Smooth muscle cell (in vitro differentiated cells): ENCODE measurements at regions not wholly inside any gene's neighbourhood (a gene's known extent, or its start where the extent isn't known, plus 50 kb on each side); places are given as distances from the start of the nearest gene placed in this dataset.

Experiments used
- DNase-seq: peaks from one replicate; lab custom pipeline; 2025; ENCODE audit not compliant: unreplicated experiment; lab: John Stamatoyannopoulos, UW
- H2AFZ ChIP-seq: fragments of 200-600 bp; sonication (generic); 2 replicates; pipeline ENCODE4 v1.6.0; 2016; ENCODE audit warnings: antibody characterized with exemption, low read depth, mild to moderate bottlenecking
- H3F3A ChIP-seq: fragments of 200-600 bp; sonication (generic); 2 replicates; pipeline ENCODE4 v1.6.0; 2017; ENCODE audit warnings: antibody characterized with exemption, low read depth
- H3K27ac ChIP-seq: fragments of 200-600 bp; sonication (generic); 2 replicates; pipeline ENCODE4 v1.5.1; 2016; ENCODE audit warnings: low read depth, mild to moderate bottlenecking
- H3K27me3 ChIP-seq: fragments of 200-600 bp; sonication (generic); 2 replicates; pipeline ENCODE4 v1.6.1; 2016; ENCODE audit warnings: low read depth, mild to moderate bottlenecking
- H3K36me3 ChIP-seq: fragments of 200-600 bp; sonication (generic); 2 replicates; pipeline ENCODE4 v1.5.1; 2016; ENCODE audit warnings: low read depth
- H3K4me1 ChIP-seq: fragments of 200-600 bp; sonication (generic); 2 replicates; pipeline ENCODE4 v1.5.1; 2016; ENCODE audit warnings: low read depth
- H3K4me2 ChIP-seq: fragments of 200-600 bp; sonication (generic); 2 replicates; pipeline ENCODE4 v1.6.0; 2016; ENCODE audit warnings: mild to moderate bottlenecking
- H3K4me3 ChIP-seq: fragments of 200-600 bp; sonication (generic); 2 replicates; pipeline ENCODE4 v1.5.1; 2016; ENCODE audit warnings: mild to moderate bottlenecking
- H3K79me2 ChIP-seq: fragments of 200-600 bp; sonication (generic); 2 replicates; pipeline ENCODE4 v1.6.0; 2016; ENCODE audit warnings: low read depth, mild to moderate bottlenecking
- H3K9ac ChIP-seq: fragments of 200-600 bp; sonication (generic); 2 replicates; pipeline ENCODE4 v1.6.0; 2016; ENCODE audit warnings: low read depth
- H3K9me3 ChIP-seq: fragments of 200-600 bp; sonication (generic); replicated peaks from 2 replicates; pipeline ENCODE4 v1.5.1; 2016; ENCODE audit warnings: low read depth
- H4K20me1 ChIP-seq: fragments of 200-600 bp; sonication (generic); 2 replicates; pipeline ENCODE4 v1.6.0; 2016; ENCODE audit warnings: low read depth
- WGBS: methylation state at CpG from one replicate; pipeline ENCODE4 v1.1.7; 2016; ENCODE audit warnings: low lambda C conversion rate; 5-methylcytosine and 5-hydroxymethylcytosine counted together
- TF ChIP-seq, protein P1 (sequence below): fragments of 200-600 bp; sonication (generic); IDR thresholded peaks from 2 replicates; pipeline ENCODE4 v1.5.1; 2017; ENCODE audit warnings: borderline replicate concordance, mild to moderate bottlenecking, antibody characterized with exemption; ENCODE audit not compliant: insufficient read depth, poor library complexity, severe bottlenecking

DNA sequence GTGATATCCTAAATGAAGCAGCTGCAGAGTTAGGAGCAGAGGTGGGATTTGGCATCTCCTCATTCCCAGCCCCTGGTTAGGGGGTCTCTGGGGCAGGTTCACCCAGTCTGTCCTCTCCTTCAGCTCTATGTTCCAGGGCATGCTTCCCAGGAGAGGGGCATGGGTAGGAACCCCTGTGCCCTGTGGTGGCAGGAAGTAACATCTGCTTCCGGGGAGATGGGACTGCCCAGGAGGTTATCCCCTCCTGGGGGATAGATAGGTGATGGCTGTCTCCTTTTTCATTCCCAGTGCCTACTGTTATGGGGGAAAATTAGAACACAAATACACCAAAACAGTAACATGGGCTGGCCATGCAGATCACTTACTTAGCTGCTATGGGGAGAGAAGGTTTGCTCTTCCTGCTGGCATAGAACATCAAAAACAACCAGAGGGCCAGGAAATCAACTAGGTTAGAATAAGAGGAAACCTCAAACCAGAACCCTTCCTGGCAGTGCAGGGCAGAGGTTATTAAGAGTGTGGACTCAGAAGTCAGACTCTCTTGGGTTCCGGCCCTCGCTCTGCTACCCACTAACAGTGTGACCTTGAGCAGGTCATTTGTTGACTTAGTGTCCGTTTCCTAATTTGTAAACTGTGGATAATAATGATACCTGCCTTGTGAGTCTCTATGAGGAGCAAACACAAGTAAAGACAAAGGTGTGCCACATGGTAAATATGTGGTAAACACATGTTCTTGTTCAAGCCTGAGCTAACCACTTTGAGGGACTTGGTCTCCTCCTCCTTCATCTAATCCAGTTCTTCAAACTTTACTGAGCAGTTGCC lies 157.8 kb upstream of the JUN start:
- Histone ChIP-seq H3K27ac (no peak overlapping the region), H3K4me3 (no peak overlapping the region), H3F3A (no peaks in the 10 kb centered on the region), H3K4me1 (no peaks in the 10 kb centered on the region), H3K36me3 (no peaks in the 10 kb centered on the region), H4K20me1 (no peaks in the 10 kb centered on the region), H3K79me2 (no peaks in the 10 kb centered on the region), H2AFZ (no peak overlapping the region), H3K4me2 (no peak overlapping the region), H3K9ac (no peak overlapping the region), H3K27me3 (no peaks in the 10 kb centered on the region), H3K9me3 (no peaks in the 10 kb centered on the region)
- TF ChIP-seq, protein P1, sequence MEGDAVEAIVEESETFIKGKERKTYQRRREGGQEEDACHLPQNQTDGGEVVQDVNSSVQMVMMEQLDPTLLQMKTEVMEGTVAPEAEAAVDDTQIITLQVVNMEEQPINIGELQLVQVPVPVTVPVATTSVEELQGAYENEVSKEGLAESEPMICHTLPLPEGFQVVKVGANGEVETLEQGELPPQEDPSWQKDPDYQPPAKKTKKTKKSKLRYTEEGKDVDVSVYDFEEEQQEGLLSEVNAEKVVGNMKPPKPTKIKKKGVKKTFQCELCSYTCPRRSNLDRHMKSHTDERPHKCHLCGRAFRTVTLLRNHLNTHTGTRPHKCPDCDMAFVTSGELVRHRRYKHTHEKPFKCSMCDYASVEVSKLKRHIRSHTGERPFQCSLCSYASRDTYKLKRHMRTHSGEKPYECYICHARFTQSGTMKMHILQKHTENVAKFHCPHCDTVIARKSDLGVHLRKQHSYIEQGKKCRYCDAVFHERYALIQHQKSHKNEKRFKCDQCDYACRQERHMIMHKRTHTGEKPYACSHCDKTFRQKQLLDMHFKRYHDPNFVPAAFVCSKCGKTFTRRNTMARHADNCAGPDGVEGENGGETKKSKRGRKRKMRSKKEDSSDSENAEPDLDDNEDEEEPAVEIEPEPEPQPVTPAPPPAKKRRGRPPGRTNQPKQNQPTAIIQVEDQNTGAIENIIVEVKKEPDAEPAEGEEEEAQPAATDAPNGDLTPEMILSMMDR, result no peak
- WGBS, result 95% methylated on average over 4 of the region's 4 CpGs
- no peak for DNase-seq

DNA sequence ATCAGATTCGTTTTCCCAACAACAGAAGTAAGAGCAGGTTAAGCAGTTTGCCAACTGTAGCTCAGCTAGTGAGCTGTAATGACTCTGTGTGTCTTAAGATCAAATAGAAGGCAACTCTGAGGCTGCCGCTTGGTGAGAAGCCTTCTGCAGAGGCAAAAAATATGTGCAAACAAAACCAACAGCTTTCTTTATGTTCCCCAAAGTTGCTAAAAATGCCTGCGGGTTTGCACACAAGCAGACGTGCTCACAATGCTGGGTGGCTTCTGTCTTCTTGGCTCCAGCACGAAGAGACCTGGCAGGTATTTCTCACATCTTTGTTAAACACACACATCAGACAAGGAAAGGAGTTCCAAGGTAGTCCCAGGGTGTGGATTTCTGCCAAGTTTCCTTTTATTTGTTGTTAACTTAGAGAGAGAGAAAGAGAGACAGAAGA lies 158.9 kb upstream of the JUN start:
- no peak for DNase-seq

DNA sequence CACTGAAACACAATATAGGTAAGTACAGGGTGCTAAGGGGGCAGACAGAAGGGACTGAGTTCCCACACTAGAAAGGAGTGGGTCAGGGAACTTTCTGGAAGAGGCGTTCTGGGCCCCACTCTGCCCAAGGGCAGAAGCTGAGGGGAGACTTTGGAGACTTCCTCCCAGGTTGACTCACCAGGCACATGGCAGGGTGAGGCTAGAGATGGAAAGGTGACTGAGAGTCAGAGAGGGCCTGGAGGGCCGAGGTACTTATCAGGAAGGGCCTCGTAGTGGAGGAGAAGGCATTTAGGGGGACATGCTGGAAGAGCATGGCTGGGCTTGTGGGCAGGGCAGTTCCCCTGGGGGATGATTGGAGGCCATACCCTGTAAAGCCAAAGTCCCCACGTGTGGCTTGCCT lies 159.9 kb upstream of the JUN start:
- Histone ChIP-seq H3K9me3 (no peaks in the 10 kb centered on the region), H3K4me3 (no peak overlapping the region), H3K27me3 (no peaks in the 10 kb centered on the region), H4K20me1 (no peaks in the 10 kb centered on the region), H3K4me2 (no peak overlapping the region), H3K36me3 (no peaks in the 10 kb centered on the region), H3K79me2 (no peaks in the 10 kb centered on the region), H2AFZ (no peak overlapping the region), H3K4me1 (no peaks in the 10 kb centered on the region), H3K9ac (no peak overlapping the region), H3F3A (no peaks in the 10 kb centered on the region), H3K27ac (no peak overlapping the region)
- DNase-seq, result no peak
- 82% methylated on average over 4 of the region's 4 CpGs for WGBS
- TF ChIP-seq, protein P1, result no peak

More for the DNA sequence above, 158.9 kb upstream of the JUN start:
- Histone ChIP-seq H3K36me3 (no peaks in the 10 kb centered on the region), H3K79me2 (no peaks in the 10 kb centered on the region), H3K4me1 (no peaks in the 10 kb centered on the region), H4K20me1 (no peaks in the 10 kb centered on the region), H3F3A (no peaks in the 10 kb centered on the region), H3K27ac (no peak overlapping the region), H3K9me3 (no peaks in the 10 kb centered on the region), H3K27me3 (no peaks in the 10 kb centered on the region), H3K4me3 (no peak overlapping the region), H3K9ac (no peak overlapping the region), H2AFZ (no peak overlapping the region), H3K4me2 (no peak overlapping the region)
- TF ChIP-seq, protein P1, result no peak
- WGBS, result 83% methylated on average over 5 of the region's 5 CpGs

DNA sequence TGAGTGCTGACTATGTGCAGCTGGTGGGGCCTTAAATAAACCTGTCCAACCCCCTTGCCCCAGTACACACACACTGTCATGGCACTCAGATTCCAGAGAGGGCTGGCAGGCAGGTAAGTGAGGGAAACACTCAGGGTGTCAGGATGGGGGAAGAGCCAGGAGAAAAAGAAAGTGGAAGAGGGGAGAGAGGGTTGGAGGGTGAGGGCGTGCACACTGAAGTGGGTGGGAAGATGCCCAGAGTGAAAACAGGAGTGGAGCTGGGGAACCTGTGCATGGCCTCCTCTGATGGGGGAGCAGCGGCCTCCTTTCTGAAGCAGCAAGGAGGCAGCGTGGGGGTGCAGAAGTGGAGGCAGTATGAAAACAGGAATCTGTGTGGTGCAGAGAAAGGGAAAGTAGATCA lies 160.6 kb upstream of the JUN start:
- no peak overlapping the region for H3K27ac ChIP-seq
- H3K4me3 ChIP-seq, result no peak overlapping the region
- TF ChIP-seq, protein P1, result no peak
- no peaks in the 10 kb centered on the region for H4K20me1 ChIP-seq
- no peaks in the 10 kb centered on the region for H3F3A ChIP-seq
- no peak overlapping the region for H3K9ac ChIP-seq
- no peaks in the 10 kb centered on the region for H3K27me3 ChIP-seq
- no peak overlapping the region for H2AFZ ChIP-seq
- H3K79me2 ChIP-seq, result no peaks in the 10 kb centered on the region
- 97% methylated on average over 3 of the region's 3 CpGs for WGBS
- no peak overlapping the region for H3K4me2 ChIP-seq
- DNase-seq, result no peak
- H3K9me3 ChIP-seq, result no peaks in the 10 kb centered on the region
- H3K4me1 ChIP-seq, result no peaks in the 10 kb centered on the region
- no peaks in the 10 kb centered on the region for H3K36me3 ChIP-seq
